ENCODE measurements at regions not wholly inside any gene's neighbourhood (a gene's known extent, or its start where the extent isn't known, plus 50 kb on each side); places are given as distances from the start of the nearest gene placed in this dataset.
"Not testable (repeated sequence)": the region's sequence is repeated elsewhere in the genome, so short reads cannot be mapped to it uniquely, and the experiment has no call there.

GRCh38 chr2:58319481-58319880 lies 78.4 kb upstream of the FANCL start:
- no peak for DNase-seq (ENCODE audit: low read depth, low spot score)

GRCh38 chr2:58318949-58319348 lies 77.8 kb upstream of the FANCL start:
- DNase-seq (ENCODE audit: low read depth, low spot score) = not testable (repeated sequence)

GRCh38 chr2:58313926-58314325 lies 72.8 kb upstream of the FANCL start:
- DNase-seq (ENCODE audit: low read depth, low spot score) = no peak

- no peak for DNase-seq (ENCODE audit: low read depth, low spot score)
Observed at GRCh38 chr2:58308435-58308834, 67.3 kb upstream of the FANCL start.

GRCh38 chr2:58304843-58305242 lies 63.7 kb upstream of the FANCL start:
- DNase-seq (ENCODE audit: low read depth, low spot score) = no peak

GRCh38 chr2:58299123-58299522 lies 58.0 kb upstream of the FANCL start:
- no peak for DNase-seq (ENCODE audit: low read depth, low spot score)

GRCh38 chr2:58293056-58293455 lies 51.9 kb upstream of the FANCL start:
- DNase-seq (ENCODE audit: low read depth, low spot score) = no peak

- DNase-seq (ENCODE audit: low read depth, low spot score) = no peak
Observed at GRCh38 chr2:58291726-58292438, 50.8 kb upstream of the FANCL start.
